CD4-positive, alpha-beta T cell (primary cell): ENCODE measurements at regions not wholly inside any gene's neighbourhood (a gene's known extent, or its start where the extent isn't known, plus 50 kb on each side); places are given as distances from the start of the nearest gene placed in this dataset.

Experiments used
- ATAC-seq: fragments of 200-7000 bp; cut with Tn5 transposase; one replicate; pipeline ENCODE4 v1.10.0; 2022; ENCODE audit warnings: mild to moderate bottlenecking; ENCODE audit not compliant: poor library complexity
- CTCF ChIA-PET: fragments of 350-600 bp; sonication (Branson Sonifier 250); formaldehyde crosslinking; loops from one replicate; lab custom pipeline; 2021; ENCODE audit warnings: antibody characterized with exemption, inconsistent platforms; lab: Charles Lee
- POLR2A ChIA-PET: fragments of 350-600 bp; sonication (Branson Sonifier 250); formaldehyde crosslinking; loops from one replicate; lab custom pipeline; 2021; ENCODE audit warnings: antibody characterized with exemption, inconsistent platforms; lab: Charles Lee
- DNase-seq, 14 experiments: peaks; one replicate each; pipeline ENCODE4 v3.0.0-alpha.2; 2013 to 2020; ENCODE audit warnings: mixed read lengths in 2 of 14
- H3K27ac ChIP-seq, 2 donors: one replicate each; pipeline versions ENCODE4 v1.5.1 to v1.7.0; 2013; ENCODE audit warnings: low read length in 2 of 2, low read depth in 1 of 2, mild to moderate bottlenecking in 1 of 2
- H3K27me3 ChIP-seq, 2 experiments: 1 replicate in 1 of 2; 2 replicates in 1 of 2; pipeline versions ENCODE4 v1.6.1 to v1.7.0; 2013; ENCODE audit warnings: low read length in 2 of 2, control low read depth in 1 of 2, mild to moderate bottlenecking in 1 of 2, moderate library complexity in 1 of 2; ENCODE audit not compliant: insufficient read depth in 2 of 2, control insufficient read depth in 1 of 2
- H3K36me3 ChIP-seq: one replicate; pipeline ENCODE4 v1.6.1; 2013; ENCODE audit warnings: low read length, control low read depth; ENCODE audit not compliant: insufficient read depth
- H3K4me1 ChIP-seq: one replicate; pipeline ENCODE4 v1.6.1; 2013; ENCODE audit warnings: low read length, control low read depth; ENCODE audit not compliant: insufficient read depth
- H3K4me3 ChIP-seq: one replicate; pipeline ENCODE4 v1.5.1; 2013; ENCODE audit warnings: mild to moderate bottlenecking, low read length, moderate library complexity
- H3K9me3 ChIP-seq, 2 experiments: 1 replicate in 1 of 2; 2 replicates in 1 of 2; pipeline versions ENCODE4 v1.6.1 to v1.7.0; 2013; ENCODE audit warnings: low read length in 2 of 2, mild to moderate bottlenecking in 2 of 2, control low read depth in 1 of 2, moderate library complexity in 1 of 2; ENCODE audit not compliant: control insufficient read depth in 1 of 2, insufficient read depth in 1 of 2
- H3K27ac Mint-ChIP-seq: one replicate; pipeline ENCODE4 v1.8.0; 2020; ENCODE audit warnings: mixed read lengths
- H3K27me3 Mint-ChIP-seq: one replicate; pipeline ENCODE4 v1.8.0; 2021; ENCODE audit warnings: mixed read lengths
- H3K36me3 Mint-ChIP-seq: one replicate; pipeline ENCODE4 v1.8.0; 2021; ENCODE audit warnings: low read depth, mixed read lengths
- H3K4me1 Mint-ChIP-seq: one replicate; pipeline ENCODE4 v1.8.0; 2021; ENCODE audit warnings: low read depth, mixed read lengths
- H3K4me3 Mint-ChIP-seq: one replicate; pipeline ENCODE4 v1.8.0; 2020; ENCODE audit warnings: mild to moderate bottlenecking, mixed read lengths
- H3K9me3 Mint-ChIP-seq: one replicate; pipeline ENCODE4 v1.8.0; 2020; ENCODE audit warnings: mixed read lengths
- intact Hi-C, 2 experiments: fragments of 100-400 bp; cut with DNase I in 1 of 2; cut with micrococcal nuclease in 1 of 2; formaldehyde crosslinking; loops; one replicate each; pipeline versions ENCODE4 v1.15.1 to v1.9.0; 2023 to 2025; cut with DNase I, micrococcal nuclease
- TF ChIP-seq, protein P1 (sequence below): fragments of 200-600 bp; IDR thresholded peaks from one replicate; pipeline ENCODE4 v1.8.0; 2022; ENCODE audit warnings: antibody characterized with exemption, mild to moderate bottlenecking

GRCh38 chr11:17132654-17133053, 55.2 kb upstream of the RPS13 start:
- Mint-ChIP-seq H3K36me3 (peaks cover 72% of the 10 kb centered on the region), H3K4me3 (no peak overlapping the region), H3K27ac (no peak overlapping the region), H3K4me1 (no peaks in the 10 kb centered on the region), H3K9me3 (no peaks in the 10 kb centered on the region), H3K27me3 (no peaks in the 10 kb centered on the region)
- Histone ChIP-seq H3K27me3 (no peaks in the 10 kb centered on the region), H3K4me1 (no peaks in the 10 kb centered on the region), H3K27ac (no peak overlapping the region), H3K4me3 (no peak overlapping the region), H3K9me3 (no peaks in the 10 kb centered on the region), H3K36me3 (peaks cover 37% of the 10 kb centered on the region)
- ATAC-seq (no peak), DNase-seq (no peak)
- POLR2A ChIA-PET, result no interaction called here
- CTCF ChIA-PET, result no interaction called here
- TF ChIP-seq, protein P1, sequence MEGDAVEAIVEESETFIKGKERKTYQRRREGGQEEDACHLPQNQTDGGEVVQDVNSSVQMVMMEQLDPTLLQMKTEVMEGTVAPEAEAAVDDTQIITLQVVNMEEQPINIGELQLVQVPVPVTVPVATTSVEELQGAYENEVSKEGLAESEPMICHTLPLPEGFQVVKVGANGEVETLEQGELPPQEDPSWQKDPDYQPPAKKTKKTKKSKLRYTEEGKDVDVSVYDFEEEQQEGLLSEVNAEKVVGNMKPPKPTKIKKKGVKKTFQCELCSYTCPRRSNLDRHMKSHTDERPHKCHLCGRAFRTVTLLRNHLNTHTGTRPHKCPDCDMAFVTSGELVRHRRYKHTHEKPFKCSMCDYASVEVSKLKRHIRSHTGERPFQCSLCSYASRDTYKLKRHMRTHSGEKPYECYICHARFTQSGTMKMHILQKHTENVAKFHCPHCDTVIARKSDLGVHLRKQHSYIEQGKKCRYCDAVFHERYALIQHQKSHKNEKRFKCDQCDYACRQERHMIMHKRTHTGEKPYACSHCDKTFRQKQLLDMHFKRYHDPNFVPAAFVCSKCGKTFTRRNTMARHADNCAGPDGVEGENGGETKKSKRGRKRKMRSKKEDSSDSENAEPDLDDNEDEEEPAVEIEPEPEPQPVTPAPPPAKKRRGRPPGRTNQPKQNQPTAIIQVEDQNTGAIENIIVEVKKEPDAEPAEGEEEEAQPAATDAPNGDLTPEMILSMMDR, result no peak
- intact Hi-C loops, result no loop called here

- Histone ChIP-seq H3K4me1 (no peaks in the 10 kb centered on the region), H3K4me3 (no peak overlapping the region), H3K27me3 (no peaks in the 10 kb centered on the region), H3K36me3 (peaks cover 19% of the 10 kb centered on the region), H3K27ac (no peak overlapping the region), H3K9me3 (no peaks in the 10 kb centered on the region)
- Mint-ChIP-seq H3K27ac (no peak overlapping the region), H3K4me1 (no peaks in the 10 kb centered on the region), H3K36me3 (peaks cover 53% of the 10 kb centered on the region), H3K9me3 (no peaks in the 10 kb centered on the region), H3K4me3 (no peak overlapping the region), H3K27me3 (no peaks in the 10 kb centered on the region)
- TF ChIP-seq, protein P1, result no peak
- DNase-seq (no peak), ATAC-seq (no peak)
- intact Hi-C loops, result no loop called here
- POLR2A ChIA-PET, result no interaction called here
- CTCF ChIA-PET, result no interaction called here
These were observed 51.5 kb upstream of the RPS13 start for GRCh38 chr11:17129003-17129402.
